PC-3 (cell line): ENCODE measurements at regions not wholly inside any gene's neighbourhood (a gene's known extent, or its start where the extent isn't known, plus 50 kb on each side); places are given as distances from the start of the nearest gene placed in this dataset.

Source experiments
- EZH2phosphoT487 ChIP-seq: fragments of 300-600 bp; sonication (generic); IDR thresholded peaks from 2 replicates; pipeline ENCODE4 v1.6.1; 2018; ENCODE audit warnings: mild to moderate bottlenecking, antibody characterized with exemption, low read length, borderline replicate concordance
- TF ChIP-seq, protein P1 (sequence below): fragments of 300-600 bp; sonication (generic); conservative IDR thresholded peaks from 2 replicates; pipeline ENCODE4 v1.5.1; 2017; ENCODE audit warnings: antibody characterized with exemption, low read depth, mild to moderate bottlenecking, low read length

GRCh38 chr9:119818726-119819435 is 449.6 kb upstream of the BRINP1 start:
- TF ChIP-seq, protein P1, sequence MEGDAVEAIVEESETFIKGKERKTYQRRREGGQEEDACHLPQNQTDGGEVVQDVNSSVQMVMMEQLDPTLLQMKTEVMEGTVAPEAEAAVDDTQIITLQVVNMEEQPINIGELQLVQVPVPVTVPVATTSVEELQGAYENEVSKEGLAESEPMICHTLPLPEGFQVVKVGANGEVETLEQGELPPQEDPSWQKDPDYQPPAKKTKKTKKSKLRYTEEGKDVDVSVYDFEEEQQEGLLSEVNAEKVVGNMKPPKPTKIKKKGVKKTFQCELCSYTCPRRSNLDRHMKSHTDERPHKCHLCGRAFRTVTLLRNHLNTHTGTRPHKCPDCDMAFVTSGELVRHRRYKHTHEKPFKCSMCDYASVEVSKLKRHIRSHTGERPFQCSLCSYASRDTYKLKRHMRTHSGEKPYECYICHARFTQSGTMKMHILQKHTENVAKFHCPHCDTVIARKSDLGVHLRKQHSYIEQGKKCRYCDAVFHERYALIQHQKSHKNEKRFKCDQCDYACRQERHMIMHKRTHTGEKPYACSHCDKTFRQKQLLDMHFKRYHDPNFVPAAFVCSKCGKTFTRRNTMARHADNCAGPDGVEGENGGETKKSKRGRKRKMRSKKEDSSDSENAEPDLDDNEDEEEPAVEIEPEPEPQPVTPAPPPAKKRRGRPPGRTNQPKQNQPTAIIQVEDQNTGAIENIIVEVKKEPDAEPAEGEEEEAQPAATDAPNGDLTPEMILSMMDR: no peak
- no peak for TF ChIP-seq EZH2phosphoT487
